ENCODE measurements at regions not wholly inside any gene's neighbourhood (a gene's known extent, or its start where the extent isn't known, plus 50 kb on each side); places are given as distances from the start of the nearest gene placed in this dataset.

GRCh38 chr3:117873249-117873600 lies 1161.4 kb downstream of the IGSF11 start (continued):
- TF ChIP-seq ATF2 (IDR thresholded peaks at IDR 0.05; ENCODE audit: low read length) = no peak
- TF ChIP-seq CEBPB (IDR thresholded peaks at IDR 0.05; ENCODE audit: low read depth, low read length) = no peak
- no peak for TF ChIP-seq RXRA (IDR thresholded peaks at IDR 0.05; ENCODE audit: insufficient read depth, low read depth, low read length)
- no peak for TF ChIP-seq BACH1 (IDR thresholded peaks at IDR 0.05; ENCODE audit: low read length)
- no peak for TF ChIP-seq ATF3 (IDR thresholded peaks at IDR 0.05; ENCODE audit: insufficient read depth, low read depth, low read length)
- TF ChIP-seq CBX8 (IDR thresholded peaks at IDR 0.05; ENCODE audit: borderline replicate concordance, low read depth, low read length) = no peak
